IMR-90 (cell line): ENCODE measurements at regions not wholly inside any gene's neighbourhood (a gene's known extent, or its start where the extent isn't known, plus 50 kb on each side); places are given as distances from the start of the nearest gene placed in this dataset.

Experiments
- BHLHE40 ChIP-seq: fragments of 150-350 bp; IDR thresholded peaks from 2 replicates; pipeline ENCODE4 v1.6.1; 2016; ENCODE audit warnings: mild to moderate bottlenecking, low read depth, low read length
- CEBPB ChIP-seq: IDR thresholded peaks from 2 replicates; pipeline ENCODE4 v1.6.1; 2012; ENCODE audit warnings: low read depth, low read length, improper control_type of control experiment
- CHD1 ChIP-seq: IDR thresholded peaks from 2 replicates; pipeline ENCODE4 v1.6.1; 2012; ENCODE audit warnings: low read depth, low read length, improper control_type of control experiment
- CTCF ChIP-seq: conservative IDR thresholded peaks from 2 replicates; pipeline ENCODE4 v1.5.1; 2012; ENCODE audit warnings: mild to moderate bottlenecking, low read depth, low read length, improper control_type of control experiment
- FOS ChIP-seq: fragments of 150-350 bp; IDR thresholded peaks from 2 replicates; pipeline ENCODE4 v1.6.1; 2016; ENCODE audit warnings: low read depth, low read length
- MAFK ChIP-seq: IDR thresholded peaks from 2 replicates; pipeline ENCODE4 v1.6.1; 2012; ENCODE audit warnings: low read depth, low read length, improper control_type of control experiment
- NFE2L2 ChIP-seq: fragments of 150-350 bp; IDR thresholded peaks from 2 replicates; pipeline ENCODE4 v1.6.1; 2016; ENCODE audit warnings: low read depth, mild to moderate bottlenecking, low read length
- POLR2A ChIP-seq: IDR thresholded peaks from 2 replicates; pipeline ENCODE4 v1.6.1; 2012; ENCODE audit warnings: mild to moderate bottlenecking, low read depth, low read length
- RCOR1 ChIP-seq: IDR thresholded peaks from 2 replicates; pipeline ENCODE4 v1.6.1; 2012; ENCODE audit warnings: mild to moderate bottlenecking, low read length, improper control_type of control experiment; ENCODE audit not compliant: insufficient replicate concordance
- SMC3 ChIP-seq: fragments of 150-350 bp; IDR thresholded peaks from 2 replicates; pipeline ENCODE4 v1.6.1; 2016; ENCODE audit warnings: low read depth, mild to moderate bottlenecking, antibody characterized with exemption, low read length, moderate library complexity
- USF2 ChIP-seq: fragments of 150-350 bp; IDR thresholded peaks from 2 replicates; pipeline ENCODE4 v1.6.1; 2017; ENCODE audit warnings: mild to moderate bottlenecking, antibody characterized with exemption, low read length, low read depth

GRCh38 chr3:73874161-73874560 is 249.4 kb upstream of the PDZRN3 start:
- no peak for TF ChIP-seq CTCF
- no peak for TF ChIP-seq CHD1
- TF ChIP-seq SMC3 = no peak
- no peak for TF ChIP-seq BHLHE40
- no peak for TF ChIP-seq USF2
- no peak for TF ChIP-seq POLR2A
- TF ChIP-seq MAFK = no peak
- no peak for TF ChIP-seq FOS
- TF ChIP-seq CEBPB = no peak
- TF ChIP-seq NFE2L2 = no peak
- TF ChIP-seq RCOR1 = no peak
